GM23338 (cell line): ENCODE measurements at regions not wholly inside any gene's neighbourhood (a gene's known extent, or its start where the extent isn't known, plus 50 kb on each side); places are given as distances from the start of the nearest gene placed in this dataset.
"Not testable (repeated sequence)": the region's sequence is repeated elsewhere in the genome, so short reads cannot be mapped to it uniquely, and the experiment has no call there.

Experiments
- CTCF ChIP-seq, 2 experiments: fragments of 200-600 bp in 1 of 2; sonication (generic) in 1 of 2; conservative IDR thresholded peaks; 2 replicates each; pipeline versions ENCODE4 v1.5.1 to v1.6.1; 2016 to 2017; ENCODE audit warnings: antibody characterized with exemption in 2 of 2, low read depth in 2 of 2, mild to moderate bottlenecking in 2 of 2, moderate library complexity in 1 of 2
- POLR2AphosphoS5 ChIP-seq: IDR thresholded peaks from 2 replicates; pipeline ENCODE4 v1.6.1; 2016; ENCODE audit warnings: antibody characterized with exemption, low read depth
- REST ChIP-seq: IDR thresholded peaks from one replicate; pipeline ENCODE4 v1.6.1; 2018; ENCODE audit warnings: antibody characterized with exemption; ENCODE audit not compliant: unreplicated experiment
- ZNF114 ChIP-seq: fragments of 250-450 bp; sonication (Bioruptor Pico); IDR thresholded peaks from 2 replicates; pipeline ENCODE4 v1.5.0; 2020; ENCODE audit warnings: mild to moderate bottlenecking, moderate library complexity

- not testable (repeated sequence) for TF ChIP-seq CTCF (conservative IDR thresholded peaks at IDR 0.05; ENCODE audit: low read depth in 2 of 2); REST; POLR2AphosphoS5; ZNF114 (CRISPR knock-in tag)
Observed at GRCh38 chr17:69685150-69685549, 270.7 kb downstream of the MAP2K6 start.
